H1 (cell line): ENCODE measurements at regions not wholly inside any gene's neighbourhood (a gene's known extent, or its start where the extent isn't known, plus 50 kb on each side); places are given as distances from the start of the nearest gene placed in this dataset.

Source experiments
- CTCF ChIA-PET: fragments of 300-600 bp; sonication (Branson Sonifier 250); formaldehyde crosslinking; loops from one replicate; lab custom pipeline; 2021; ENCODE audit not compliant: partially characterized antibody; lab: Charles Lee
- POLR2A ChIA-PET: fragments of 300-600 bp; sonication (Branson Sonifier 250); formaldehyde crosslinking; loops from one replicate; lab custom pipeline; 2021; ENCODE audit warnings: inconsistent platforms; ENCODE audit not compliant: partially characterized antibody; lab: Charles Lee
- DNase-seq, 2 experiments: peaks; one replicate each; pipeline versions ENCODE4 v3.0.0 to v3.0.0-alpha.2; 2010 to 2022; ENCODE audit warnings: low spot score in 2 of 2, low read depth in 1 of 2, mixed read lengths in 1 of 2
- FAIRE-seq: peaks from 2 replicates; lab custom pipeline; 2011; peaks lifted over from hg19 to GRCh38; lab: Jason Lieb, UNC
- H2AFZ ChIP-seq: 2 replicates; pipeline ENCODE4 v1.8.1; 2012; ENCODE audit warnings: low read length, inconsistent platforms
- H2AK5ac ChIP-seq: 2 replicates; pipeline ENCODE4 v1.6.1; 2013; ENCODE audit warnings: low read depth, low read length
- H2BK120ac ChIP-seq: replicated peaks from 2 replicates; pipeline ENCODE3; 2013; ENCODE audit warnings: low read depth, low read length, inconsistent platforms
- H2BK12ac ChIP-seq: 2 replicates; pipeline ENCODE4 v1.6.1; 2013; ENCODE audit warnings: low read depth, low read length
- H2BK15ac ChIP-seq: 2 replicates; pipeline ENCODE4 v1.6.1; 2013; ENCODE audit warnings: low read length
- H2BK20ac ChIP-seq: 2 replicates; pipeline ENCODE4 v1.6.1; 2013; ENCODE audit warnings: low read length
- H2BK5ac ChIP-seq: 2 replicates; pipeline ENCODE4 v1.6.1; 2013; ENCODE audit warnings: low read depth, low read length
- H3K14ac ChIP-seq: 2 replicates; pipeline ENCODE4 v1.6.1; 2013; ENCODE audit warnings: inconsistent platforms; ENCODE audit not compliant: insufficient read length
- H3K18ac ChIP-seq: 2 replicates; pipeline ENCODE4 v1.6.1; 2013; ENCODE audit warnings: low read length; ENCODE audit errors: extremely low read depth
- H3K23ac ChIP-seq: 2 replicates; pipeline ENCODE4 v1.6.1; 2013; ENCODE audit warnings: inconsistent platforms; ENCODE audit not compliant: insufficient read length
- H3K23me2 ChIP-seq: 2 replicates; pipeline ENCODE4 v1.6.1; 2013; ENCODE audit warnings: low read depth, low read length
- H3K27ac ChIP-seq: 2 replicates; pipeline ENCODE4 v1.6.1; 2011; ENCODE audit warnings: low read depth, low read length, inconsistent platforms
- H3K27me3 ChIP-seq, 4 experiments: replicated peaks in 1 of 4; 1 replicate in 1 of 4; 2 replicates in 3 of 4; pipeline versions ENCODE4 v1.6.1 to v1.8.1; 2011 to 2013; ENCODE audit warnings: low read length in 3 of 4, mild to moderate bottlenecking in 3 of 4, inconsistent platforms in 2 of 4, mixed read lengths in 2 of 4, moderate library complexity in 1 of 4; ENCODE audit not compliant: control insufficient read depth in 3 of 4, insufficient read depth in 3 of 4; ENCODE audit errors: extremely low read depth in 1 of 4
- H3K36me3 ChIP-seq, 4 experiments: 2 replicates each; pipeline versions ENCODE4 v1.6.1 to v1.8.1; 2011 to 2013; ENCODE audit warnings: mild to moderate bottlenecking in 4 of 4, low read length in 3 of 4, moderate library complexity in 2 of 4, control low read depth in 1 of 4, inconsistent platforms in 1 of 4; ENCODE audit not compliant: insufficient read depth in 4 of 4, control insufficient read depth in 2 of 4
- H3K4ac ChIP-seq: replicated peaks from 2 replicates; pipeline ENCODE3; 2013; ENCODE audit warnings: low read length, low read depth, mixed read lengths, inconsistent platforms; ENCODE audit not compliant: insufficient read length
- H3K4me1 ChIP-seq, 4 experiments: replicated peaks in 1 of 4; 1 replicate in 1 of 4; 2 replicates in 3 of 4; pipeline versions ENCODE4 v1.6.1 to v1.8.1; 2011 to 2013; ENCODE audit warnings: low read length in 3 of 4, inconsistent platforms in 2 of 4, mixed read lengths in 1 of 4; ENCODE audit not compliant: insufficient read depth in 4 of 4, control insufficient read depth in 3 of 4
- H3K4me2 ChIP-seq, 2 experiments: 2 replicates each; pipeline versions ENCODE4 v1.6.1 to v1.8.1; 2011 to 2013; ENCODE audit warnings: low read depth in 2 of 2, low read length in 2 of 2, control low read depth in 1 of 2, inconsistent platforms in 1 of 2, mild to moderate bottlenecking in 1 of 2; ENCODE audit not compliant: insufficient read depth in 1 of 2
- H3K4me3 ChIP-seq, 4 experiments: fragments of 200-600, 300-600 bp in 1 of 4; sonication (generic), shearing (Covaris generic), sonication (Bioruptor Twin) in 1 of 4; 2 replicates each; pipeline versions ENCODE4 v1.5.1 to v1.8.1; 2011 to 2016; ENCODE audit warnings: low read length in 4 of 4, low read depth in 3 of 4, control low read depth in 2 of 4, inconsistent platforms in 2 of 4, mild to moderate bottlenecking in 2 of 4, mixed read lengths in 1 of 4, moderate library complexity in 1 of 4; ENCODE audit not compliant: insufficient read depth in 2 of 4; ENCODE audit errors: extremely low read depth in 1 of 4
- H3K56ac ChIP-seq: replicated peaks from 2 replicates; pipeline ENCODE3; 2013; ENCODE audit warnings: low read depth, mild to moderate bottlenecking, mixed read lengths, low read length, inconsistent platforms; ENCODE audit not compliant: insufficient read length
- H3K79me1 ChIP-seq: 2 replicates; pipeline ENCODE4 v1.6.1; 2013; ENCODE audit warnings: low read depth, low read length, control low read depth
- H3K79me2 ChIP-seq, 2 experiments: 2 replicates each; pipeline versions ENCODE4 v1.6.1 to v1.8.1; 2012 to 2013; ENCODE audit warnings: low read length in 2 of 2, mild to moderate bottlenecking in 2 of 2, inconsistent platforms in 1 of 2; ENCODE audit not compliant: insufficient read depth in 2 of 2, control insufficient read depth in 1 of 2
- H3K9ac ChIP-seq, 4 experiments: replicated peaks in 1 of 4; 1 replicate in 1 of 4; 2 replicates in 3 of 4; pipeline versions ENCODE4 v1.6.1 to v1.8.1; 2011 to 2013; ENCODE audit warnings: low read depth in 3 of 4, low read length in 3 of 4, control low read depth in 2 of 4, mild to moderate bottlenecking in 2 of 4, moderate library complexity in 2 of 4, inconsistent platforms in 1 of 4; ENCODE audit errors: extremely low read depth in 1 of 4
- H3K9me3 ChIP-seq, 2 experiments: 2 replicates each; pipeline versions ENCODE4 v1.6.1 to v1.8.1; 2012 to 2013; ENCODE audit warnings: mild to moderate bottlenecking in 2 of 2, moderate library complexity in 2 of 2, control low read depth in 1 of 2, inconsistent platforms in 1 of 2, low read depth in 1 of 2, low read length in 1 of 2, mixed read lengths in 1 of 2; ENCODE audit not compliant: insufficient read depth in 2 of 2
- H4K20me1 ChIP-seq, 2 experiments: replicated peaks in 1 of 2; 2 replicates each; pipeline versions ENCODE3 to v1.8.1; 2011 to 2013; ENCODE audit warnings: inconsistent platforms in 2 of 2, low read length in 2 of 2, mild to moderate bottlenecking in 1 of 2; ENCODE audit not compliant: insufficient read depth in 2 of 2, control insufficient read depth in 1 of 2
- H4K5ac ChIP-seq: 2 replicates; pipeline ENCODE4 v1.6.1; 2013; ENCODE audit warnings: low read length, low read depth, mixed read lengths, inconsistent platforms; ENCODE audit not compliant: insufficient read length
- H4K8ac ChIP-seq: 2 replicates; pipeline ENCODE4 v1.8.0; 2013; ENCODE audit warnings: mild to moderate bottlenecking, moderate library complexity, low read length, inconsistent platforms; ENCODE audit not compliant: insufficient read depth; ENCODE audit errors: extremely low read depth
- H4K91ac ChIP-seq: replicated peaks from 2 replicates; pipeline ENCODE3; 2013; ENCODE audit warnings: low read length, mixed read lengths, inconsistent platforms; ENCODE audit not compliant: insufficient read length
- CBX5 ChIP-seq: fragments of 300-800, 300-1000 bp; sonication (generic); IDR thresholded peaks from 2 replicates; pipeline ENCODE4 v1.7.1; 2016; ENCODE audit warnings: antibody characterized with exemption, low read length, low read depth
- CTCF ChIP-seq, 3 experiments: IDR thresholded peaks; 1 replicate in 2 of 3; 2 replicates in 1 of 3; pipeline versions ENCODE4 v1.5.1 to v1.6.1; 2011; ENCODE audit warnings: low read length in 3 of 3, mild to moderate bottlenecking in 3 of 3, inconsistent platforms in 2 of 3, low read depth in 1 of 3, moderate library complexity in 1 of 3; ENCODE audit not compliant: insufficient read depth in 1 of 3; ENCODE audit errors: control extremely low read depth in 1 of 3
- EP300 ChIP-seq, 2 experiments: IDR thresholded peaks; 1 replicate in 1 of 2; 2 replicates in 1 of 2; pipeline ENCODE4 v1.6.1; 2011 to 2012; ENCODE audit warnings: low read depth in 2 of 2, low read length in 2 of 2, mild to moderate bottlenecking in 2 of 2, borderline replicate concordance in 1 of 2, inconsistent platforms in 1 of 2, moderate library complexity in 1 of 2
- JUN ChIP-seq: IDR thresholded peaks from 2 replicates; pipeline ENCODE4 v1.6.1; 2011; ENCODE audit warnings: low read depth, mild to moderate bottlenecking, improper control_type of control experiment, low read length
- NANOG ChIP-seq: IDR thresholded peaks from 2 replicates; pipeline ENCODE4 v1.6.1; 2011; ENCODE audit warnings: low read length, low read depth, mild to moderate bottlenecking, inconsistent platforms; ENCODE audit not compliant: insufficient read depth, poor library complexity, severe bottlenecking
- RAD21 ChIP-seq, 2 experiments: IDR thresholded peaks in 1 of 2; conservative IDR thresholded peaks in 1 of 2; 2 replicates each; pipeline ENCODE4 v1.6.1; 2011; ENCODE audit warnings: low read depth in 2 of 2, low read length in 2 of 2, improper control_type of control experiment in 1 of 2, inconsistent platforms in 1 of 2, mild to moderate bottlenecking in 1 of 2, moderate library complexity in 1 of 2
- RFX5 ChIP-seq: IDR thresholded peaks from 2 replicates; pipeline ENCODE4 v1.6.1; 2011; ENCODE audit warnings: low read depth, low read length, improper control_type of control experiment, borderline replicate concordance
- SIX5 ChIP-seq: IDR thresholded peaks from 2 replicates; pipeline ENCODE4 v1.6.1; 2011; ENCODE audit warnings: mild to moderate bottlenecking, low read depth, low read length
- TBP ChIP-seq: IDR thresholded peaks from 2 replicates; pipeline ENCODE4 v1.6.1; 2011; ENCODE audit warnings: low read depth, low read length, improper control_type of control experiment
- USF2 ChIP-seq: IDR thresholded peaks from 2 replicates; pipeline ENCODE4 v1.6.1; 2011; ENCODE audit warnings: low read length, improper control_type of control experiment
- WGBS, 2 experiments: shearing (Covaris generic) in 1 of 2; methylation state at CpG; one replicate each; pipeline versions ENCODE4 v1.1.6 to v1.1.7; 2013 to 2015; ENCODE audit warnings: low lambda C conversion rate in 2 of 2, mixed read lengths in 2 of 2, inconsistent platforms in 1 of 2, low coverage in 1 of 2, missing lambda C conversion rate in 1 of 2; ENCODE audit not compliant: insufficient replicate concordance in 2 of 2, insufficient coverage in 1 of 2, insufficient read length in 1 of 2; ENCODE audit errors: extremely low coverage in 1 of 2, missing lambda C conversion rate in 1 of 2; 5-methylcytosine and 5-hydroxymethylcytosine counted together

- Histone ChIP-seq H4K8ac (no peak overlapping the region), H3K4me2 (no peak overlapping the region), H4K20me1 (no peaks in the 10 kb centered on the region), H3K18ac (no peak overlapping the region), H4K5ac (no peak overlapping the region), H3K4ac (no peak overlapping the region), H3K36me3 (no peaks in the 10 kb centered on the region), H2BK12ac (no peak overlapping the region), H3K4me3 (no peak overlapping the region), H3K23me2 (no peaks in the 10 kb centered on the region), H3K4me1 (no peaks in the 10 kb centered on the region), H3K79me2 (no peaks in the 10 kb centered on the region), H3K79me1 (no peaks in the 10 kb centered on the region), H2AK5ac (no peak overlapping the region), H3K9ac (no peak overlapping the region), H3K14ac (no peak overlapping the region)
- DNase-seq (no peak), FAIRE-seq (no peak)
- CTCF ChIA-PET = interaction anchor here (0.7 to 1.5 kb wide), 5 partner anchors 13 to 691 kb away, joined by 3 read pairs; no protein-coding TSS in a partner anchor
- TF ChIP-seq RAD21 (IDR thresholded peaks at IDR 0.05 in 1 of 2, conservative IDR thresholded peaks at IDR 0.05 in 1 of 2; ENCODE audit: low read depth in 2 of 2, low read length in 2 of 2) = peak; percentile 43 to 50; a peak in 3 of 4 replicates
- no peak for TF ChIP-seq SIX5
- TF ChIP-seq CTCF (IDR thresholded peaks at IDR 0.05; ENCODE audit: control extremely low read depth in 1 of 3, insufficient read depth in 1 of 3, low read depth in 1 of 3, low read length in 3 of 3) = peak in 2 of 3 experiments; percentile 22 to 26; a peak in 2 of 4 replicates
- no peak for TF ChIP-seq JUN
- no peak for TF ChIP-seq RFX5
- no peak for TF ChIP-seq TBP
- no peak for TF ChIP-seq USF2
- no peak for TF ChIP-seq EP300 (IDR thresholded peaks at IDR 0.05; ENCODE audit: borderline replicate concordance in 1 of 2, low read depth in 2 of 2, low read length in 2 of 2)
- no peak for TF ChIP-seq NANOG
- TF ChIP-seq CBX5 = no peak
- TF ChIP-seq, all 59 proteins: peak for 2
- no peak overlapping the region for H2BK120ac ChIP-seq
- H2BK20ac ChIP-seq = no peak overlapping the region
- WGBS, 2 experiments = 74% methylated on average over 6 of the region's 6 CpGs; no CpG with 5 or more reads in 1 of the 2 experiments
- H3K56ac ChIP-seq = no peak overlapping the region
- H3K27ac ChIP-seq = no peak overlapping the region
- H4K91ac ChIP-seq = no peak overlapping the region
- H3K9me3 ChIP-seq = no peaks in the 10 kb centered on the region
- no peak overlapping the region for H2BK15ac ChIP-seq
- H2AFZ ChIP-seq = no peak overlapping the region
- no peaks in the 10 kb centered on the region for H3K27me3 ChIP-seq
- POLR2A ChIA-PET = no interaction called here
- H2BK5ac ChIP-seq = no peak overlapping the region
- no peak overlapping the region for H3K23ac ChIP-seq
Measured at GRCh38 chr5:26121338-26121737, 917.0 kb downstream of the CDH9 start.
